Neural progenitor cell (in vitro differentiated cells): ENCODE measurements at regions not wholly inside any gene's neighbourhood (a gene's known extent, or its start where the extent isn't known, plus 50 kb on each side); places are given as distances from the start of the nearest gene placed in this dataset.

Experiments used
- DNase-seq: peaks from one replicate; pipeline ENCODE4 v3.0.0-alpha.2; 2016; ENCODE audit warnings: low spot score
- H2AFZ ChIP-seq: fragments of 200-600 bp; sonication (generic); replicated peaks from 2 replicates; pipeline ENCODE4 v1.6.1; 2016; ENCODE audit warnings: antibody characterized with exemption
- H3F3A ChIP-seq: fragments of 200-600 bp; sonication (generic); 2 replicates; pipeline ENCODE4 v1.6.1; 2016; ENCODE audit warnings: antibody characterized with exemption, low read depth
- H3K27ac ChIP-seq: fragments of 200-600 bp; sonication (generic); 2 replicates; pipeline ENCODE4 v1.5.1; 2016; ENCODE audit warnings: mild to moderate bottlenecking
- H3K27me3 ChIP-seq: fragments of 200-600 bp; sonication (generic); 2 replicates; pipeline ENCODE4 v1.6.1; 2016; ENCODE audit warnings: mild to moderate bottlenecking, moderate library complexity
- H3K36me3 ChIP-seq: fragments of 200-600 bp; sonication (generic); 2 replicates; pipeline ENCODE4 v1.5.1; 2016
- H3K4me1 ChIP-seq: fragments of 200-600 bp; sonication (generic); 2 replicates; pipeline ENCODE4 v1.6.1; 2016; ENCODE audit warnings: mixed run types
- H3K4me2 ChIP-seq: fragments of 200-600 bp; sonication (generic); 2 replicates; pipeline ENCODE4 v1.6.1; 2016
- H3K4me3 ChIP-seq: fragments of 200-600 bp; sonication (generic); 2 replicates; pipeline ENCODE4 v1.5.1; 2016
- H3K79me2 ChIP-seq: fragments of 200-600 bp; sonication (generic); 2 replicates; pipeline ENCODE4 v1.6.1; 2016; ENCODE audit warnings: low read depth
- H3K9ac ChIP-seq: fragments of 200-600 bp; sonication (generic); 2 replicates; pipeline ENCODE4 v1.6.1; 2016
- H3K9me3 ChIP-seq: fragments of 200-600 bp; sonication (generic); 2 replicates; pipeline ENCODE4 v1.5.1; 2016; ENCODE audit warnings: low read depth
- H4K20me1 ChIP-seq: fragments of 200-600 bp; sonication (generic); 2 replicates; pipeline ENCODE4 v1.6.1; 2016; ENCODE audit warnings: low read depth
- H3K27ac Mint-ChIP-seq: 3 replicates; pipeline ENCODE4 v1.8.0; 2021; ENCODE audit warnings: mixed read lengths
- H3K27me3 Mint-ChIP-seq: 2 replicates; pipeline ENCODE4 v1.8.0; 2022; ENCODE audit warnings: low read depth, mild to moderate bottlenecking, inconsistent platforms, moderate library complexity, mixed read lengths; ENCODE audit not compliant: insufficient read depth
- H3K36me3 Mint-ChIP-seq: 3 replicates; pipeline ENCODE4 v1.8.0; 2021; ENCODE audit warnings: mixed read lengths
- H3K4me1 Mint-ChIP-seq: 3 replicates; pipeline ENCODE4 v1.8.0; 2021; ENCODE audit warnings: mixed read lengths
- H3K4me3 Mint-ChIP-seq: 3 replicates; pipeline ENCODE4 v1.8.0; 2021; ENCODE audit warnings: mild to moderate bottlenecking, moderate library complexity, mixed read lengths
- H3K9me3 Mint-ChIP-seq: 3 replicates; pipeline ENCODE4 v1.8.0; 2020; ENCODE audit warnings: mixed read lengths
- CTCF ChIP-seq: fragments of 200-600 bp; sonication (generic); IDR thresholded peaks from 2 replicates; pipeline ENCODE4 v1.5.1; 2017; ENCODE audit warnings: antibody characterized with exemption, mild to moderate bottlenecking
- EZH2 ChIP-seq: fragments of 200-600 bp; sonication (generic); IDR thresholded peaks from 2 replicates; pipeline ENCODE4 v1.6.1; 2017; ENCODE audit warnings: antibody characterized with exemption, mild to moderate bottlenecking, moderate library complexity
- EZH2phosphoT487 ChIP-seq: fragments of 200-600 bp; sonication (generic); IDR thresholded peaks from 2 replicates; pipeline ENCODE4 v1.6.1; 2017; ENCODE audit warnings: antibody characterized with exemption

GRCh38 chr1:198391393-198392020 is 149.0 kb downstream of the ATP6V1G3 start:
- no peak overlapping the region for H3K4me3 Mint-ChIP-seq
- Histone ChIP-seq H3K27me3 (no peaks in the 10 kb centered on the region), H3F3A (no peaks in the 10 kb centered on the region), H3K4me1 (no peaks in the 10 kb centered on the region), H3K36me3 (no peaks in the 10 kb centered on the region), H3K9ac (no peak overlapping the region), H3K9me3 (no peaks in the 10 kb centered on the region), H2AFZ (peak overlapping the region; percentile 61), H3K4me3 (no peak overlapping the region), H4K20me1 (no peaks in the 10 kb centered on the region), H3K27ac (no peak overlapping the region), H3K79me2 (no peaks in the 10 kb centered on the region), H3K4me2 (no peak overlapping the region)
- no peaks in the 10 kb centered on the region for H3K36me3 Mint-ChIP-seq
- H3K4me1 Mint-ChIP-seq = peaks cover 22% of the 10 kb centered on the region
- no peak overlapping the region for H3K27ac Mint-ChIP-seq
- TF ChIP-seq EZH2phosphoT487 = no peak
- TF ChIP-seq EZH2 = no peak
- no peak for TF ChIP-seq CTCF
- H3K9me3 Mint-ChIP-seq = no peaks in the 10 kb centered on the region
- peaks cover 3% of the 10 kb centered on the region for H3K27me3 Mint-ChIP-seq
- no peak for DNase-seq

- Mint-ChIP-seq H3K4me3 (no peak overlapping the region), H3K27me3 (peaks cover 4% of the 10 kb centered on the region), H3K9me3 (no peaks in the 10 kb centered on the region), H3K4me1 (peaks cover 22% of the 10 kb centered on the region), H3K27ac (no peak overlapping the region), H3K36me3 (no peaks in the 10 kb centered on the region)
- Histone ChIP-seq H3K27me3 (no peaks in the 10 kb centered on the region), H3K4me2 (no peak overlapping the region), H3K36me3 (no peaks in the 10 kb centered on the region), H3K9ac (no peak overlapping the region), H3K4me1 (no peaks in the 10 kb centered on the region), H3F3A (no peaks in the 10 kb centered on the region), H3K27ac (no peak overlapping the region), H3K4me3 (no peak overlapping the region), H3K9me3 (no peaks in the 10 kb centered on the region), H3K79me2 (no peaks in the 10 kb centered on the region), H2AFZ (no peak overlapping the region), H4K20me1 (no peaks in the 10 kb centered on the region)
- TF ChIP-seq EZH2phosphoT487 = no peak
- DNase-seq = peak; percentile 41
Measured at GRCh38 chr1:198387587-198387986, 152.9 kb downstream of the ATP6V1G3 start.

GRCh38 chr1:198380275-198380674 is 160.2 kb downstream of the ATP6V1G3 start:
- Histone ChIP-seq H3K79me2 (no peaks in the 10 kb centered on the region), H3K36me3 (no peaks in the 10 kb centered on the region), H3K9me3 (no peaks in the 10 kb centered on the region), H3K4me3 (no peak overlapping the region), H2AFZ (no peak overlapping the region), H3K27me3 (no peaks in the 10 kb centered on the region), H3K9ac (no peak overlapping the region), H4K20me1 (no peaks in the 10 kb centered on the region), H3K4me2 (no peak overlapping the region), H3F3A (no peaks in the 10 kb centered on the region), H3K4me1 (no peaks in the 10 kb centered on the region), H3K27ac (no peak overlapping the region)
- Mint-ChIP-seq H3K36me3 (no peaks in the 10 kb centered on the region), H3K4me3 (no peak overlapping the region), H3K9me3 (no peaks in the 10 kb centered on the region), H3K27ac (no peak overlapping the region), H3K27me3 (peaks cover 4% of the 10 kb centered on the region), H3K4me1 (peaks cover 4% of the 10 kb centered on the region)
- TF ChIP-seq CTCF = no peak
- TF ChIP-seq EZH2 = no peak
- no peak for TF ChIP-seq EZH2phosphoT487
- DNase-seq = no peak

- H3K9ac ChIP-seq = no peak overlapping the region
- no peak overlapping the region for H3K4me3 Mint-ChIP-seq
- no peak for DNase-seq
- H3K36me3 ChIP-seq = no peaks in the 10 kb centered on the region
- TF ChIP-seq EZH2 (no peak), EZH2phosphoT487 (no peak), CTCF (no peak)
- H4K20me1 ChIP-seq = no peaks in the 10 kb centered on the region
- H3K36me3 Mint-ChIP-seq = no peaks in the 10 kb centered on the region
- no peak overlapping the region for H3K4me3 ChIP-seq
- H3F3A ChIP-seq = no peaks in the 10 kb centered on the region
- no peak overlapping the region for H3K4me2 ChIP-seq
- peaks cover 3% of the 10 kb centered on the region for H3K9me3 Mint-ChIP-seq
- H2AFZ ChIP-seq = no peak overlapping the region
- H3K79me2 ChIP-seq = no peaks in the 10 kb centered on the region
- no peak overlapping the region for H3K27ac Mint-ChIP-seq
- peaks cover 4% of the 10 kb centered on the region for H3K4me1 Mint-ChIP-seq
- H3K27me3 ChIP-seq = no peaks in the 10 kb centered on the region
- no peaks in the 10 kb centered on the region for H3K4me1 ChIP-seq
- no peaks in the 10 kb centered on the region for H3K9me3 ChIP-seq
- no peak overlapping the region for H3K27ac ChIP-seq
- peaks cover 3% of the 10 kb centered on the region for H3K27me3 Mint-ChIP-seq
Measured at GRCh38 chr1:198377702-198378101, 162.8 kb downstream of the ATP6V1G3 start.
